HEK293T (cell line): ENCODE measurements at regions not wholly inside any gene's neighbourhood (a gene's known extent, or its start where the extent isn't known, plus 50 kb on each side); places are given as distances from the start of the nearest gene placed in this dataset.

Experiments used
- BHLHE40 ChIP-seq: fragments of 450-650 bp; IDR thresholded peaks from 2 replicates; pipeline ENCODE4 v1.6.1; 2016; ENCODE audit warnings: mild to moderate bottlenecking, moderate library complexity, borderline replicate concordance
- CTBP1 ChIP-seq: fragments of 450-650 bp; IDR thresholded peaks from 2 replicates; pipeline ENCODE4 v1.6.1; 2016; ENCODE audit warnings: borderline replicate concordance
- ELF4 ChIP-seq: fragments of 450-650 bp; IDR thresholded peaks from 2 replicates; pipeline ENCODE4 v1.6.1; 2017; ENCODE audit warnings: antibody characterized with exemption
- FOXK2 ChIP-seq: fragments of 450-650 bp; IDR thresholded peaks from 2 replicates; pipeline ENCODE4 v1.6.1; 2016; ENCODE audit warnings: mild to moderate bottlenecking
- FOXM1 ChIP-seq: fragments of 450-650 bp; IDR thresholded peaks from 2 replicates; pipeline ENCODE4 v1.6.1; 2017; ENCODE audit warnings: mild to moderate bottlenecking, borderline replicate concordance
- LEF1 ChIP-seq: fragments of 450-650 bp; IDR thresholded peaks from 2 replicates; pipeline ENCODE4 v1.6.1; 2017; ENCODE audit warnings: mild to moderate bottlenecking, borderline replicate concordance
- SP1 ChIP-seq: fragments of 450-650 bp; IDR thresholded peaks from 2 replicates; pipeline ENCODE4 v1.6.1; 2017
- TARDBP ChIP-seq: fragments of 450-650 bp; IDR thresholded peaks from 2 replicates; pipeline ENCODE4 v1.6.1; 2016
- TF ChIP-seq, protein P1 (sequence below): fragments of 450-650 bp; IDR thresholded peaks from 2 replicates; pipeline ENCODE4 v1.6.1; 2016

DNA sequence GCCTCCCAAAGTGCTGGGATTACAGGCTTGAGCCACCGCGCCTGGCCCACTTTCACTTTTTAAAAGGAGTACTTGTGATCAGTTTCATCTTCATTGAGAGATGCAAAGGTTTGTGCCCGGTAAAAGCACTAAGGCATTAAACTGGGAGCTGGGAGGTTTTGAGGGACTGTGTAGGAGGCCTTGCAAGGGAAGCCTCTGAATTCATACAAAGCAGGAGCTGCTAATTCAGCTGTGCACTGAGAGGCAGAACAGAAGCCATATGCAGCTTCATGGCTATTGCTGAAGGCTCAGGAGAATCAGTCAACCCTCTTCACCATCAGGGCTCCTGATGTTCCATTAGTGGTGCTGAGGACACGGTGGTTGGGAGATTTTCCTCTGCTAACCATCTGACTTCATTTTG lies 77.7 kb downstream of the GPR88 start:
- TF ChIP-seq LEF1, result no peak
- no peak for TF ChIP-seq CTBP1
- TF ChIP-seq FOXK2, result no peak
- TF ChIP-seq TARDBP, result no peak
- no peak for TF ChIP-seq BHLHE40
- TF ChIP-seq ELF4, result no peak
- TF ChIP-seq SP1, result no peak
- TF ChIP-seq FOXM1, result no peak
- TF ChIP-seq, protein P1, sequence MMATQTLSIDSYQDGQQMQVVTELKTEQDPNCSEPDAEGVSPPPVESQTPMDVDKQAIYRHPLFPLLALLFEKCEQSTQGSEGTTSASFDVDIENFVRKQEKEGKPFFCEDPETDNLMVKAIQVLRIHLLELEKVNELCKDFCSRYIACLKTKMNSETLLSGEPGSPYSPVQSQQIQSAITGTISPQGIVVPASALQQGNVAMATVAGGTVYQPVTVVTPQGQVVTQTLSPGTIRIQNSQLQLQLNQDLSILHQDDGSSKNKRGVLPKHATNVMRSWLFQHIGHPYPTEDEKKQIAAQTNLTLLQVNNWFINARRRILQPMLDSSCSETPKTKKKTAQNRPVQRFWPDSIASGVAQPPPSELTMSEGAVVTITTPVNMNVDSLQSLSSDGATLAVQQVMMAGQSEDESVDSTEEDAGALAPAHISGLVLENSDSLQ, result no peak
